K562 (cell line): ENCODE measurements at regions not wholly inside any gene's neighbourhood (a gene's known extent, or its start where the extent isn't known, plus 50 kb on each side); places are given as distances from the start of the nearest gene placed in this dataset.

Experiments used
- ATAC-seq: fragments of 200-7000 bp; cut with Tn5 transposase; 3 replicates; pipeline ENCODE4 v1.9.1; 2020; ENCODE audit warnings: moderate library complexity
- BruUV-seq: library from RNA; stranded (reverse); fragments of 400-500 nt; replicated peaks from 2 replicates; lab custom pipeline; 2021; lab: Mats Ljungman, UMichigan
- CTCF ChIA-PET: fragments of 300-600 bp; formaldehyde crosslinking; extraction: SDS; loops from one replicate; lab custom pipeline; 2021; ENCODE audit warnings: low intra/inter-chr PET ratio; lab: Yijun Ruan, JAX
- POLR2A ChIA-PET: fragments of 300-600, 350-650 bp; sonication (Branson Sonifier 250); formaldehyde crosslinking; extraction: SDS; loops from one replicate; lab custom pipeline; 2021; ENCODE audit warnings: antibody characterized with exemption, inconsistent platforms; lab: Yijun Ruan, JAX
- DNase-seq, 4 experiments: peaks; one replicate each; pipeline versions ENCODE4 v3.0.0 to v3.0.0-alpha.2; 2011 to 2018; ENCODE audit warnings: low spot score in 3 of 4, mixed read lengths in 3 of 4; ENCODE audit errors: extremely low read depth in 1 of 4
- FAIRE-seq: peaks from 2 replicates; lab custom pipeline; 2011; peaks lifted over from hg19 to GRCh38; lab: Jason Lieb, UNC
- H2AFZ ChIP-seq: 2 replicates; pipeline ENCODE4 v1.6.0; 2011; ENCODE audit warnings: low read depth, low read length, control low read depth, inconsistent platforms
- H3K27ac ChIP-seq: fragments of 200-600 bp; 3 replicates; pipeline ENCODE4 v1.8.0; 2011; ENCODE audit warnings: low read depth, mild to moderate bottlenecking, control low read depth, inconsistent platforms, low read length, moderate library complexity, mixed read lengths; ENCODE audit errors: extremely low read depth
- H3K27me3 ChIP-seq, 2 experiments: fragments of 300-600 bp in 1 of 2; 2 replicates in 1 of 2; 3 replicates in 1 of 2; pipeline versions ENCODE4 v1.6.0 to v1.8.0; 2011; ENCODE audit warnings: inconsistent platforms in 2 of 2, low read length in 2 of 2, mild to moderate bottlenecking in 1 of 2, mixed read lengths in 1 of 2, moderate library complexity in 1 of 2; ENCODE audit not compliant: control insufficient read depth in 2 of 2, insufficient read depth in 2 of 2
- H3K36me3 ChIP-seq: fragments of 300-600 bp; 3 replicates; pipeline ENCODE4 v1.8.0; 2011; ENCODE audit warnings: mild to moderate bottlenecking, low read length, inconsistent platforms; ENCODE audit not compliant: control insufficient read depth, insufficient read depth
- H3K4me1 ChIP-seq, 2 experiments: fragments of 200-600 bp in 1 of 2; replicated peaks in 1 of 2; 2 replicates in 1 of 2; 3 replicates in 1 of 2; pipeline versions ENCODE4 v1.5.1 to v1.8.0; 2011; ENCODE audit warnings: inconsistent platforms in 2 of 2, low read length in 2 of 2, mild to moderate bottlenecking in 1 of 2, mixed read lengths in 1 of 2, moderate library complexity in 1 of 2; ENCODE audit not compliant: control insufficient read depth in 2 of 2, insufficient read depth in 2 of 2
- H3K4me2 ChIP-seq: 2 replicates; pipeline ENCODE4 v1.6.1; 2011; ENCODE audit warnings: low read length, control low read depth, inconsistent platforms, mixed read lengths; ENCODE audit not compliant: insufficient read depth
- H3K4me3 ChIP-seq: fragments of 200-600 bp; sonication (generic), shearing (Covaris generic); 2 replicates; pipeline ENCODE4 v1.5.1; 2016; ENCODE audit warnings: control low read depth, inconsistent platforms
- H3K79me2 ChIP-seq: fragments of 200-600 bp; 3 replicates; pipeline ENCODE4 v1.8.0; 2011; ENCODE audit warnings: low read length, inconsistent platforms; ENCODE audit not compliant: control insufficient read depth, insufficient read depth
- H3K9ac ChIP-seq, 2 experiments: 2 replicates each; pipeline versions ENCODE4 v1.6.0 to v1.6.1; 2011; ENCODE audit warnings: low read depth in 2 of 2, low read length in 2 of 2, control low read depth in 1 of 2, inconsistent platforms in 1 of 2, mild to moderate bottlenecking in 1 of 2, mixed read lengths in 1 of 2; ENCODE audit not compliant: insufficient read depth in 1 of 2
- H3K9me1 ChIP-seq: one replicate; pipeline ENCODE4 v1.6.0; 2011; ENCODE audit warnings: inconsistent platforms, mild to moderate bottlenecking, low read length, moderate library complexity; ENCODE audit not compliant: control insufficient read depth, insufficient read depth
- H3K9me3 ChIP-seq: replicated peaks from 2 replicates; pipeline ENCODE4 v1.5.1; 2011; ENCODE audit warnings: low read depth, low read length, inconsistent platforms; ENCODE audit not compliant: control insufficient read depth, insufficient read depth
- H4K20me1 ChIP-seq: replicated peaks from 2 replicates; pipeline ENCODE4 v1.6.1; 2011; ENCODE audit warnings: low read length, inconsistent platforms, mixed read lengths; ENCODE audit not compliant: control insufficient read depth, insufficient read depth
- ADNP ChIP-seq: fragments of 200-800 bp; sonication (Bioruptor generic); IDR thresholded peaks from 2 replicates; pipeline ENCODE4 v1.6.1; 2016; ENCODE audit warnings: missing genetic modification characterization, missing compliant biosample characterization
- ARID3A ChIP-seq: IDR thresholded peaks from 2 replicates; pipeline ENCODE4 v1.6.1; 2012; ENCODE audit warnings: low read depth, low read length, improper control_type of control experiment, borderline replicate concordance
- DDX20 ChIP-seq: fragments of 450-650 bp; IDR thresholded peaks from 2 replicates; pipeline ENCODE4 v1.6.1; 2016; ENCODE audit warnings: missing genetic modification characterization, low read depth, mild to moderate bottlenecking, missing compliant biosample characterization, moderate library complexity
- ETS1 ChIP-seq: conservative IDR thresholded peaks from 2 replicates; pipeline ENCODE4 v1.6.1; 2011; ENCODE audit warnings: low read depth, mild to moderate bottlenecking, low read length; ENCODE audit not compliant: control insufficient read depth
- IFI16 ChIP-seq: fragments of 250-450 bp; sonication (Bioruptor Pico); IDR thresholded peaks from 2 replicates; pipeline ENCODE4 v2.1.2; 2022; ENCODE audit warnings: mild to moderate bottlenecking, inconsistent platforms
- MYBL2 ChIP-seq, 2 experiments: fragments of 450-650 bp in 1 of 2; sonication (generic) in 1 of 2; formaldehyde crosslinking in 1 of 2; IDR thresholded peaks; 2 replicates each; pipeline versions ENCODE4 v1.6.1 to v1.8.1; 2017 to 2022; ENCODE audit warnings: borderline replicate concordance in 1 of 2, inconsistent platforms in 1 of 2, low read depth in 1 of 2, mild to moderate bottlenecking in 1 of 2, missing genetic modification reagents in 1 of 2, moderate library complexity in 1 of 2
- PATZ1 ChIP-seq: fragments of 250-450 bp; sonication (Bioruptor Pico); IDR thresholded peaks from 2 replicates; pipeline ENCODE4 v1.5.0; 2020; ENCODE audit warnings: mild to moderate bottlenecking, borderline replicate concordance
- TEAD1 ChIP-seq, 2 experiments: fragments of 450-650 bp in 1 of 2; sonication (generic) in 1 of 2; formaldehyde crosslinking; IDR thresholded peaks; 2 replicates each; pipeline versions ENCODE4 v1.4.0 to v1.8.0; 2020 to 2022; ENCODE audit warnings: mild to moderate bottlenecking in 2 of 2, missing genetic modification reagents in 1 of 2
- TSHZ1 ChIP-seq: fragments of 250-450 bp; sonication (Bioruptor Pico); IDR thresholded peaks from 2 replicates; pipeline ENCODE4 v1.4.0; 2020; ENCODE audit warnings: mild to moderate bottlenecking, moderate library complexity
- WGBS: fragments of 100-300 bp; shearing (Covaris generic); methylation state at CpG from one replicate; pipeline ENCODE4 v1.1.6; 2016; ENCODE audit warnings: low coverage, mixed read lengths; ENCODE audit not compliant: insufficient coverage; ENCODE audit errors: missing lambda C conversion rate; 5-methylcytosine and 5-hydroxymethylcytosine counted together
- in situ Hi-C: fragments of 300-500 bp; cut with MboI; formaldehyde crosslinking; loops from 4 replicates; pipeline ENCODE4 v1.15.0; 2018; ENCODE audit warnings: inconsistent platforms, mixed read lengths
- intact Hi-C: fragments of 100-400 bp; cut with micrococcal nuclease; formaldehyde crosslinking; loops from 2 replicates; pipeline ENCODE4 v1.14.2; 2022

GRCh38 chr9:71609448-71609830 is 158.9 kb downstream of the CEMIP2 start:
- H3K27me3 ChIP-seq, result no peaks in the 10 kb centered on the region
- 67% methylated on average over 1 of the region's 1 CpG for WGBS
- no peaks in the 10 kb centered on the region for H3K79me2 ChIP-seq
- FAIRE-seq, result no peak
- H3K4me2 ChIP-seq, result no peak overlapping the region
- no peak for DNase-seq
- no peak overlapping the region for H3K4me3 ChIP-seq
- CTCF ChIA-PET, result no interaction called here
- no TSS peak for BruUV-seq
- POLR2A ChIA-PET, result no interaction called here
- no peak overlapping the region for H2AFZ ChIP-seq
- no peak overlapping the region for H3K9ac ChIP-seq
- in situ Hi-C loops (no loop called here), intact Hi-C loops (loop anchor here (10.0 kb wide), 1 partner anchor 325 kb away; no protein-coding TSS in a partner anchor)
- no peaks in the 10 kb centered on the region for H4K20me1 ChIP-seq
- no peaks in the 10 kb centered on the region for H3K9me3 ChIP-seq
- no peak for ATAC-seq
- H3K27ac ChIP-seq, result no peak overlapping the region
- H3K4me1 ChIP-seq, result no peaks in the 10 kb centered on the region
- no peaks in the 10 kb centered on the region for H3K9me1 ChIP-seq
- no peaks in the 10 kb centered on the region for H3K36me3 ChIP-seq
- TF ChIP-seq ADNP (no peak), IFI16 (CRISPR knock-in tag) (no peak), ETS1 (no peak), PATZ1 (CRISPR knock-in tag) (no peak), MYBL2 (IDR thresholded peaks at IDR 0.05; ENCODE audit: low read depth) (no peak), MYBL2 (CRISPR knock-in tag; IDR thresholded peaks at IDR 0.05; ENCODE audit: borderline replicate concordance) (no peak), TEAD1 (CRISPR knock-in tag; IDR thresholded peaks at IDR 0.05) (no peak), DDX20 (tag) (no peak), ARID3A (no peak), TSHZ1 (CRISPR knock-in tag) (no peak)
